ENCODE measurements at regions not wholly inside any gene's neighbourhood (a gene's known extent, or its start where the extent isn't known, plus 50 kb on each side); places are given as distances from the start of the nearest gene placed in this dataset.

- TF ChIP-seq CTCF (IDR thresholded peaks at IDR 0.05; ENCODE audit: borderline replicate concordance, insufficient read depth, low read depth, low read length) = no peak
- no peak overlapping the region for H3K4me3 ChIP-seq (ENCODE audit: low read depth, low read length)
These were observed 205.1 kb upstream of the EMCN start for GRCh38 chr4:100722866-100723459.

GRCh38 chr4:100722133-100722532 is 204.3 kb upstream of the EMCN start:
- no peak overlapping the region for H3K4me3 ChIP-seq (ENCODE audit: low read depth, low read length)
- TF ChIP-seq CTCF (IDR thresholded peaks at IDR 0.05; ENCODE audit: borderline replicate concordance, insufficient read depth, low read depth, low read length) = no peak

GRCh38 chr4:100721490-100721889 is 203.7 kb upstream of the EMCN start:
- no peak overlapping the region for H3K4me3 ChIP-seq (ENCODE audit: low read depth, low read length)
- TF ChIP-seq CTCF (IDR thresholded peaks at IDR 0.05; ENCODE audit: borderline replicate concordance, insufficient read depth, low read depth, low read length) = no peak

- no peak for TF ChIP-seq CTCF (IDR thresholded peaks at IDR 0.05; ENCODE audit: borderline replicate concordance, insufficient read depth, low read depth, low read length)
- no peak overlapping the region for H3K4me3 ChIP-seq (ENCODE audit: low read depth, low read length)
These were observed 203.3 kb upstream of the EMCN start for GRCh38 chr4:100721077-100721476.

GRCh38 chr4:100716416-100716815 is 198.6 kb upstream of the EMCN start:
- TF ChIP-seq CTCF (IDR thresholded peaks at IDR 0.05; ENCODE audit: borderline replicate concordance, insufficient read depth, low read depth, low read length) = no peak
- H3K4me3 ChIP-seq (ENCODE audit: low read depth, low read length) = no peak overlapping the region

- TF ChIP-seq CTCF (IDR thresholded peaks at IDR 0.05; ENCODE audit: borderline replicate concordance, insufficient read depth, low read depth, low read length) = no peak
- H3K4me3 ChIP-seq (ENCODE audit: low read depth, low read length) = no peak overlapping the region
These were observed 191.0 kb upstream of the EMCN start for GRCh38 chr4:100708776-100709175.

- H3K4me3 ChIP-seq (ENCODE audit: low read depth, low read length) = no peak overlapping the region
- no peak for TF ChIP-seq CTCF (IDR thresholded peaks at IDR 0.05; ENCODE audit: borderline replicate concordance, insufficient read depth, low read depth, low read length)
These were observed 190.0 kb upstream of the EMCN start for GRCh38 chr4:100707786-100708185.

All from GM12875 (cell line).